ENCODE measurements at regions not wholly inside any gene's neighbourhood (a gene's known extent, or its start where the extent isn't known, plus 50 kb on each side); places are given as distances from the start of the nearest gene placed in this dataset.

- Histone ChIP-seq H3F3A (replicated peaks; ENCODE audit: low read depth) (no peaks in the 10 kb centered on the region), H3K9me2 (ENCODE audit: insufficient read depth) (no peaks in the 10 kb centered on the region), H4K20me1 (replicated peaks; ENCODE audit: insufficient read depth) (no peaks in the 10 kb centered on the region), H3K4me2 (no peak overlapping the region), H3K36me3 (ENCODE audit: insufficient read depth) (0 out of 2 replicates have a peak, but pooled peaks cover 2% of the 10 kb centered on the region), H3K27me3 (ENCODE audit: insufficient read depth) (no peaks in the 10 kb centered on the region), H3K4me3 (no peak overlapping the region), H3K4me1 (ENCODE audit: insufficient read depth) (no peaks in the 10 kb centered on the region), H2AFZ (no peak overlapping the region), H3K27ac (ENCODE audit: low read depth) (no peak overlapping the region), H3K79me2 (replicated peaks; ENCODE audit: insufficient read depth) (no peaks in the 10 kb centered on the region)
- H3K4me3 Mint-ChIP-seq, result no peak overlapping the region
- TF ChIP-seq CREB1 (CRISPR knock-in tag; IDR thresholded peaks at IDR 0.05; ENCODE audit: low read depth) (no peak), POLR2AphosphoS5 (IDR thresholded peaks at IDR 0.05; ENCODE audit: low read depth) (no peak), ZNF114 (CRISPR knock-in tag; IDR thresholded peaks at IDR 0.05) (no peak), STAT1 (IDR thresholded peaks at IDR 0.05; ENCODE audit: unreplicated experiment) (no peak), REST (IDR thresholded peaks at IDR 0.05; ENCODE audit: unreplicated experiment) (no peak), NANOG (IDR thresholded peaks at IDR 0.05; ENCODE audit: borderline replicate concordance) (no peak), ZNF331 (CRISPR knock-in tag; IDR thresholded peaks at IDR 0.05; ENCODE audit: low read depth) (no peak), EZH2phosphoT487 (IDR thresholded peaks at IDR 0.05; ENCODE audit: unreplicated experiment) (no peak), CTCF (conservative IDR thresholded peaks at IDR 0.05; ENCODE audit: low read depth in 2 of 2) (no peak), EZH2 (IDR thresholded peaks at IDR 0.05; ENCODE audit: low read depth, unreplicated experiment) (no peak), JUNB (IDR thresholded peaks at IDR 0.05; ENCODE audit: unreplicated experiment) (no peak), ETS1 (IDR thresholded peaks at IDR 0.05) (no peak), ZNF462 (CRISPR knock-in tag; IDR thresholded peaks at IDR 0.05) (no peak)
- peaks cover 6% of the 10 kb centered on the region; the same call in 2 of the 3 replicates for H3K9me3 Mint-ChIP-seq
- no peaks in the 10 kb centered on the region for H3K27me3 Mint-ChIP-seq (ENCODE audit: insufficient read depth, low read depth, poor library complexity)
- ATAC-seq (no peak), DNase-seq (ENCODE audit: low spot score) (no peak)
- no peak overlapping the region for H3K27ac Mint-ChIP-seq
- no peaks in the 10 kb centered on the region for H3K36me3 Mint-ChIP-seq (ENCODE audit: low read depth)
- H3K4me1 Mint-ChIP-seq, result no peaks in the 10 kb centered on the region
These were observed 1186.5 kb upstream of the ADGRL3 start for GRCh38 chr4:60013464-60014184.
